PC-3 (cell line): ENCODE measurements at regions not wholly inside any gene's neighbourhood (a gene's known extent, or its start where the extent isn't known, plus 50 kb on each side); places are given as distances from the start of the nearest gene placed in this dataset.

ENCODE experiments used
- EZH2phosphoT487 ChIP-seq: fragments of 300-600 bp; sonication (generic); IDR thresholded peaks from 2 replicates; pipeline ENCODE4 v1.6.1; 2018; ENCODE audit warnings: mild to moderate bottlenecking, antibody characterized with exemption, low read length, borderline replicate concordance
- TF ChIP-seq, protein P1 (sequence below): fragments of 300-600 bp; sonication (generic); conservative IDR thresholded peaks from 2 replicates; pipeline ENCODE4 v1.5.1; 2017; ENCODE audit warnings: antibody characterized with exemption, low read depth, mild to moderate bottlenecking, low read length

DNA sequence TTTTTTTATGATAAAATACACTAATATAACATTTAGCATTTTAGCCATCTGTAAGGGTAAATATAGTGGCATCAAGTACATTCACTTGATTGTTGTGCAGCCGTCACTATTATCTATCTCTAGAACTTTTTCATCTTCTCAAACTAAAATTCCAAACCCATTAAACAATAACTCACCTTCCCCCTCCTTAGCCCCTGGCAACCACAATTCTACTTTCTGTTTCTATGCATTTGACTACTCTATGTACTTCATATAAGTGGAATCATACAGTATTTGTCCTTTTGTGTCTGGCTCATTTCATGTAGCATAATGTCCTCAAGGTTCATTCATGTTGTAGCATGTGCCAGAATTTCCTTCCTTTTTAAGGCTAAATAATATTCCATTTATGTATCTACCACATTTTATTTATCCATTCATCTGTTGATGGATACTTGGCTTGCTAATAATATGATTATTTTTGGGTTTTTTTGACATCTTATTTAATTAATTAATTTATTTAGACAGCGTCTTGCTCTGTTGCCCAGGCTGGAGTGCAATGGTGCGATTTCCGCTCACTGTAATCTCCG lies 69.6 kb upstream of the MACF1 start:
- TF ChIP-seq, protein P1, sequence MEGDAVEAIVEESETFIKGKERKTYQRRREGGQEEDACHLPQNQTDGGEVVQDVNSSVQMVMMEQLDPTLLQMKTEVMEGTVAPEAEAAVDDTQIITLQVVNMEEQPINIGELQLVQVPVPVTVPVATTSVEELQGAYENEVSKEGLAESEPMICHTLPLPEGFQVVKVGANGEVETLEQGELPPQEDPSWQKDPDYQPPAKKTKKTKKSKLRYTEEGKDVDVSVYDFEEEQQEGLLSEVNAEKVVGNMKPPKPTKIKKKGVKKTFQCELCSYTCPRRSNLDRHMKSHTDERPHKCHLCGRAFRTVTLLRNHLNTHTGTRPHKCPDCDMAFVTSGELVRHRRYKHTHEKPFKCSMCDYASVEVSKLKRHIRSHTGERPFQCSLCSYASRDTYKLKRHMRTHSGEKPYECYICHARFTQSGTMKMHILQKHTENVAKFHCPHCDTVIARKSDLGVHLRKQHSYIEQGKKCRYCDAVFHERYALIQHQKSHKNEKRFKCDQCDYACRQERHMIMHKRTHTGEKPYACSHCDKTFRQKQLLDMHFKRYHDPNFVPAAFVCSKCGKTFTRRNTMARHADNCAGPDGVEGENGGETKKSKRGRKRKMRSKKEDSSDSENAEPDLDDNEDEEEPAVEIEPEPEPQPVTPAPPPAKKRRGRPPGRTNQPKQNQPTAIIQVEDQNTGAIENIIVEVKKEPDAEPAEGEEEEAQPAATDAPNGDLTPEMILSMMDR, result no peak
- no peak for TF ChIP-seq EZH2phosphoT487
